Osteoblast (primary cell): ENCODE measurements at regions not wholly inside any gene's neighbourhood (a gene's known extent, or its start where the extent isn't known, plus 50 kb on each side); places are given as distances from the start of the nearest gene placed in this dataset.

ENCODE experiments used
- DNase-seq: peaks from one replicate; pipeline ENCODE4 v3.0.0; 2011; ENCODE audit warnings: low spot score, mixed read lengths; ENCODE audit not compliant: insufficient read length; ENCODE audit errors: missing footprints
- H2AFZ ChIP-seq: 2 replicates; pipeline ENCODE4 v1.6.0; 2011; ENCODE audit warnings: mild to moderate bottlenecking, low read length
- H3K27ac ChIP-seq: 2 replicates; pipeline ENCODE4 v1.5.1; 2011; ENCODE audit warnings: mild to moderate bottlenecking, low read depth, low read length, moderate library complexity
- H3K27me3 ChIP-seq: 2 replicates; pipeline ENCODE4 v1.6.0; 2012; ENCODE audit warnings: mild to moderate bottlenecking, control low read depth, inconsistent platforms, low read length, moderate library complexity; ENCODE audit not compliant: insufficient read depth
- H3K36me3 ChIP-seq: 2 replicates; pipeline ENCODE4 v1.5.1; 2011; ENCODE audit warnings: mild to moderate bottlenecking, low read length, control low read depth, moderate library complexity; ENCODE audit not compliant: insufficient read depth
- H3K4me1 ChIP-seq: 2 replicates; pipeline ENCODE4 v1.5.1; 2011; ENCODE audit warnings: mild to moderate bottlenecking, low read length, control low read depth, moderate library complexity; ENCODE audit not compliant: insufficient read depth
- H3K4me2 ChIP-seq: 2 replicates; pipeline ENCODE4 v1.6.0; 2011; ENCODE audit warnings: mild to moderate bottlenecking, low read length; ENCODE audit not compliant: insufficient read depth
- H3K4me3 ChIP-seq: fragments of 200-600 bp; sonication (generic); 3 replicates; pipeline ENCODE4 v1.5.1; 2012; ENCODE audit warnings: mild to moderate bottlenecking, low read length, inconsistent platforms; ENCODE audit not compliant: insufficient read depth
- H3K79me2 ChIP-seq: 2 replicates; pipeline ENCODE4 v1.6.0; 2012; ENCODE audit warnings: mild to moderate bottlenecking, low read length, control low read depth, inconsistent platforms; ENCODE audit not compliant: insufficient read depth
- H3K9me3 ChIP-seq: 2 replicates; pipeline ENCODE4 v1.5.1; 2011; ENCODE audit warnings: low read depth, low read length, control low read depth
- H4K20me1 ChIP-seq: 2 replicates; pipeline ENCODE4 v1.6.0; 2012; ENCODE audit warnings: mild to moderate bottlenecking, low read length, control low read depth; ENCODE audit not compliant: insufficient read depth
- TF ChIP-seq, protein P1 (sequence below): IDR thresholded peaks from 2 replicates; pipeline ENCODE4 v1.5.1; 2011; ENCODE audit warnings: mild to moderate bottlenecking, low read depth, low read length, moderate library complexity; ENCODE audit errors: extremely low read depth

- Histone ChIP-seq H3K4me1 (no peaks in the 10 kb centered on the region), H3K36me3 (no peaks in the 10 kb centered on the region), H2AFZ (no peak overlapping the region), H3K9me3 (no peaks in the 10 kb centered on the region), H3K4me3 (no peak overlapping the region), H3K27ac (no peak overlapping the region), H3K4me2 (no peak overlapping the region), H4K20me1 (no peaks in the 10 kb centered on the region), H3K27me3 (no peaks in the 10 kb centered on the region), H3K79me2 (no peaks in the 10 kb centered on the region)
- no peak for DNase-seq
- TF ChIP-seq, protein P1, sequence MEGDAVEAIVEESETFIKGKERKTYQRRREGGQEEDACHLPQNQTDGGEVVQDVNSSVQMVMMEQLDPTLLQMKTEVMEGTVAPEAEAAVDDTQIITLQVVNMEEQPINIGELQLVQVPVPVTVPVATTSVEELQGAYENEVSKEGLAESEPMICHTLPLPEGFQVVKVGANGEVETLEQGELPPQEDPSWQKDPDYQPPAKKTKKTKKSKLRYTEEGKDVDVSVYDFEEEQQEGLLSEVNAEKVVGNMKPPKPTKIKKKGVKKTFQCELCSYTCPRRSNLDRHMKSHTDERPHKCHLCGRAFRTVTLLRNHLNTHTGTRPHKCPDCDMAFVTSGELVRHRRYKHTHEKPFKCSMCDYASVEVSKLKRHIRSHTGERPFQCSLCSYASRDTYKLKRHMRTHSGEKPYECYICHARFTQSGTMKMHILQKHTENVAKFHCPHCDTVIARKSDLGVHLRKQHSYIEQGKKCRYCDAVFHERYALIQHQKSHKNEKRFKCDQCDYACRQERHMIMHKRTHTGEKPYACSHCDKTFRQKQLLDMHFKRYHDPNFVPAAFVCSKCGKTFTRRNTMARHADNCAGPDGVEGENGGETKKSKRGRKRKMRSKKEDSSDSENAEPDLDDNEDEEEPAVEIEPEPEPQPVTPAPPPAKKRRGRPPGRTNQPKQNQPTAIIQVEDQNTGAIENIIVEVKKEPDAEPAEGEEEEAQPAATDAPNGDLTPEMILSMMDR, result no peak
These were observed 573.2 kb upstream of the RGS18 start for GRCh38 chr1:191585095-191585494.

DNA sequence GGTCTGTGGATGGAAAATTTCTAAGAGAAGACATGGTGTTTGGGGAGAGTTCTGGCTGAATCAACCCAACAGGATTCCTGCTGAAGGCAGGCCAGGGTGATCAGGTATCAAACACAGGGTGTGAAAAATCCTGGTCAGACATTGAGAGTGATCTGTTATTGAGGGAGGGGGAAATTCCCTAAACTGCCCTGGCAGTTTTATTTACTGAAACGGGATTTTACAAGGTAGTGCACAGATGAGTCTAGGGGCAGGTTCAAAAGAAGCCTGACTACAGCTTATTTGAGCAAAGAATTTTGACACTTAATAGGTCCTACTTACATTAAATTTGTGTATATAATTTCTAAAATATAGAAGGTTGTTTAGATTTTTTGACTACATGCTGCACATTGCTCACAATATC lies 569.4 kb upstream of the RGS18 start:
- Histone ChIP-seq H4K20me1 (no peaks in the 10 kb centered on the region), H3K27ac (no peak overlapping the region), H3K4me3 (no peak overlapping the region), H3K4me1 (no peaks in the 10 kb centered on the region), H3K79me2 (no peaks in the 10 kb centered on the region), H2AFZ (no peak overlapping the region), H3K9me3 (no peaks in the 10 kb centered on the region), H3K27me3 (no peaks in the 10 kb centered on the region), H3K36me3 (no peaks in the 10 kb centered on the region), H3K4me2 (no peak overlapping the region)
- DNase-seq, result no peak
- TF ChIP-seq, protein P1, result no peak

DNA sequence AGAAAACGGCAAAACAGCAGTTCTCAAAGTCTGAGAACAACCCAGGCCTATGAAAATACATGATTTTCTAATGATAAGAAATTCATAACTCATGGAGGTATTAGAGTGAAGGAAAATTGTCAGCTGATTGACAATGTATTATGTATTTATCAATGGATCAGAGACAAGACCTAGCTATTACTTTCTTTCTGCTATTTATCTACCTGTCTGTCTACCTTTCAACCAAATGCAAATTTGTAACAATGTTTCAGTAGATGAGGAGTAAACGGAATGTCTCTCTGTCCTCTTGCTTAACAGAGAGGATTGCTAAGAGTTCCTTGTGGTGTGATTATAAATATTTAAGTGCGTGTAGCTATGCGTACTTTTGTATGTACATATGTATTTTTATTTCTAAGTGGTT lies 568.7 kb upstream of the RGS18 start:
- no peaks in the 10 kb centered on the region for H3K27me3 ChIP-seq
- TF ChIP-seq, protein P1, result no peak

DNA sequence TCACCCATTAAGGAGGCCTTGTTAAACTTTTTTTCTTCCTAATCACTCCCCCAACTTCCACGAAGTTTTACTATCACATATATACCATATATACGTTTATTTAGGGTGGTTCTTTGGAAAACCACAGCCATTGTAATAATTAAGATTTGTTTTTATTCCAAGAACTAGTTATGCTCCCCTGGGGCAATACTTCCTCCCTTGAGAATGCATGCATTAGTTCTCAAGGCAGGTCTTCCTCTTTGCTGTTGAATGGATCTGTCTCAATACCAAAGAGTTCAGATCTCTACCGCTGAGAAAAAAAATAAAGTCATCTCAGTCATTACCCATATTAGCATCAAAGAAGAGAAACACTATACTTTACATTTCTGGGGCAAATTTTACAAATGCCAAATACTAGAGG lies 567.7 kb upstream of the RGS18 start:
- Histone ChIP-seq H3K4me2 (no peak overlapping the region), H3K36me3 (no peaks in the 10 kb centered on the region), H2AFZ (no peak overlapping the region), H3K27me3 (no peaks in the 10 kb centered on the region), H3K4me1 (no peaks in the 10 kb centered on the region), H3K27ac (no peak overlapping the region), H3K79me2 (no peaks in the 10 kb centered on the region), H4K20me1 (no peaks in the 10 kb centered on the region), H3K4me3 (no peak overlapping the region), H3K9me3 (no peaks in the 10 kb centered on the region)
- DNase-seq, result no peak
- TF ChIP-seq, protein P1, result no peak

More for the DNA sequence above, 568.7 kb upstream of the RGS18 start:
- Histone ChIP-seq H4K20me1 (no peaks in the 10 kb centered on the region), H3K79me2 (no peaks in the 10 kb centered on the region), H3K4me1 (no peaks in the 10 kb centered on the region), H3K9me3 (no peaks in the 10 kb centered on the region), H3K4me2 (no peak overlapping the region), H2AFZ (no peak overlapping the region), H3K36me3 (no peaks in the 10 kb centered on the region), H3K4me3 (no peak overlapping the region), H3K27ac (no peak overlapping the region)
- no peak for DNase-seq
